ENCODE measurements at regions not wholly inside any gene's neighbourhood (a gene's known extent, or its start where the extent isn't known, plus 50 kb on each side); places are given as distances from the start of the nearest gene placed in this dataset.

DNA sequence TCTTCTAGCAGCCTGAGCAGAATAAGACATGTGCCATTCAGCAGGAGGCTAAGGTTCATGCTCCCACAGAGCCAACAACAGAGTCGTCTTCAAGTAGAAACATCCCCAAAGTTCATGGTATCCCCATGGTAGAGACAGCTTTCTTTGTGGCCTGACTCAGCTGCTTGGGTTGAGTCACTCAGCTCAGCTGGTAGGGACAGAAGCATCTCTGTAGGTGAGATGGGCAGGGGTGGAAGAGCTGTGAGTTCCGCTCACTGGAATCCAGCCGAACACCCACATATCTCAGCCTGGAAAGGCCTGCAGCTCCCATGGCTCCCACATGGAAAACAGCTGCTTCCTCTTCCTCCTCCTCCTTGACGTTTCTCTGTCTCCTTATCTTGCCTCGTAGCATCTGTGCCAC, 792.7 kb downstream of the RNF144A start:
- H3K9me3 ChIP-seq = no peaks in the 10 kb centered on the region
- DNase-seq = no peak
- intact Hi-C loops (cut with DNase I; ENCODE audit: low total_unique reads) = no loop called here
- TF ChIP-seq POLR2A (IDR thresholded peaks at IDR 0.05) (no peak), CTCF (IDR thresholded peaks at IDR 0.05 in 4 of 5, conservative IDR thresholded peaks at IDR 0.05 in 1 of 5) (no peak)
- no peaks in the 10 kb centered on the region for H3K4me1 ChIP-seq
- no peaks in the 10 kb centered on the region for H3K27me3 ChIP-seq
- H3K4me3 ChIP-seq = no peak overlapping the region
- H3K36me3 ChIP-seq = no peaks in the 10 kb centered on the region
- in situ Hi-C loops (cut with MboI; ENCODE audit: low sequenced_read_pairs in 4 of 4) = no loop called here
- no peak for ATAC-seq
- H3K27ac ChIP-seq = no peak overlapping the region

GRCh38 chr2:7711167-7711566, 794.0 kb downstream of the RNF144A start:
- H3K4me3 ChIP-seq = no peak overlapping the region
- H3K36me3 ChIP-seq = no peaks in the 10 kb centered on the region
- ATAC-seq = no peak
- no peak for TF ChIP-seq CTCF (IDR thresholded peaks at IDR 0.05 in 4 of 5, conservative IDR thresholded peaks at IDR 0.05 in 1 of 5)
- TF ChIP-seq POLR2A (IDR thresholded peaks at IDR 0.05) = no peak
- in situ Hi-C loops (cut with MboI; ENCODE audit: low sequenced_read_pairs in 4 of 4) (no loop called here), intact Hi-C loops (cut with DNase I; ENCODE audit: low total_unique reads) (no loop called here)
- no peaks in the 10 kb centered on the region for H3K27me3 ChIP-seq
- H3K27ac ChIP-seq = no peak overlapping the region
- H3K9me3 ChIP-seq = no peaks in the 10 kb centered on the region
- H3K4me1 ChIP-seq = no peaks in the 10 kb centered on the region
- DNase-seq = no peak

DNA sequence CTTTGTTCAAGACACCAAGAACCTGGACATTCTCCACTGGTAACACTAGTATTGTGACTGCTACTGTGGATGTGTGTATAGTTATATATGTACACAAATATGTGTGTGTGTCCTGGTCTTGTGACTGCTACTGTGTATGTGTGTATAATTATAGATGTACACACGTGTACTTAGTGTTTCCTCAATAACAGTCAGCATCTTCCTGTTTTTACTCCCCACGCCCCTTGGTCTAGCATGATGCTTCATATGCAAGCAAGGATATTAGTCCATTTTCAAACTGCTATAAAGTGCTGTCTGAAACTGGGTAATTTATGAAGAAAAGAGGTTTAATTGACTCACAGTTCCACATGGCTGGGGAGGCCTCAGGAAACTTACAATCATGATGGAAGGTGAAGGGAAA, 802.7 kb downstream of the RNF144A start:
- ATAC-seq (no peak), DNase-seq (no peak)
- TF ChIP-seq POLR2A (IDR thresholded peaks at IDR 0.05) = no peak
- TF ChIP-seq CTCF (IDR thresholded peaks at IDR 0.05 in 4 of 5, conservative IDR thresholded peaks at IDR 0.05 in 1 of 5) = no peak
- Histone ChIP-seq H3K9me3 (no peaks in the 10 kb centered on the region), H3K27ac (no peak overlapping the region), H3K4me1 (no peaks in the 10 kb centered on the region), H3K4me3 (no peak overlapping the region), H3K27me3 (no peaks in the 10 kb centered on the region), H3K36me3 (no peaks in the 10 kb centered on the region)
- intact Hi-C loops (cut with DNase I; ENCODE audit: low total_unique reads) = no loop called here
- in situ Hi-C loops (cut with MboI; ENCODE audit: low sequenced_read_pairs in 4 of 4) = no loop called here

- TF ChIP-seq CTCF (IDR thresholded peaks at IDR 0.05 in 4 of 5, conservative IDR thresholded peaks at IDR 0.05 in 1 of 5) (no peak), POLR2A (IDR thresholded peaks at IDR 0.05) (no peak)
- Histone ChIP-seq H3K9me3 (no peaks in the 10 kb centered on the region), H3K4me1 (no peaks in the 10 kb centered on the region), H3K36me3 (no peaks in the 10 kb centered on the region), H3K27me3 (no peaks in the 10 kb centered on the region), H3K4me3 (no peak overlapping the region), H3K27ac (no peak overlapping the region)
- intact Hi-C loops (cut with DNase I; ENCODE audit: low total_unique reads) = no loop called here
- in situ Hi-C loops (cut with MboI; ENCODE audit: low sequenced_read_pairs in 4 of 4) = no loop called here
- ATAC-seq = no peak
- DNase-seq = no peak
Measured at GRCh38 chr2:7721413-7721995, 804.3 kb downstream of the RNF144A start.
